HEK293 (cell line): ENCODE measurements at regions not wholly inside any gene's neighbourhood (a gene's known extent, or its start where the extent isn't known, plus 50 kb on each side); places are given as distances from the start of the nearest gene placed in this dataset.

Source experiments
- CTCF ChIA-PET: fragments of 350-600 bp; formaldehyde crosslinking; extraction: SDS; loops from one replicate; lab custom pipeline; 2021; ENCODE audit warnings: antibody characterized with exemption; lab: Yijun Ruan, JAX
- POLR2A ChIA-PET: fragments of 300-600 bp; formaldehyde crosslinking; extraction: SDS; loops from one replicate; lab custom pipeline; 2020; ENCODE audit warnings: antibody characterized with exemption, inconsistent platforms; lab: Yijun Ruan, JAX
- H3K27ac ChIP-seq: fragments of 200-500 bp; sonication (Bioruptor generic); 2 replicates; pipeline ENCODE4 v1.5.1; 2014; ENCODE audit warnings: low read depth, low read length, control low read depth, inconsistent platforms; ENCODE audit errors: extremely low read depth
- H3K36me3 ChIP-seq, 2 experiments: fragments of 200-500 bp in 1 of 2; sonication (Bioruptor generic) in 1 of 2; 1 replicate in 1 of 2; 2 replicates in 1 of 2; pipeline ENCODE4 v1.5.1; 2014 to 2017; ENCODE audit warnings: inconsistent platforms in 2 of 2, low read length in 2 of 2; ENCODE audit not compliant: control insufficient read depth in 2 of 2, insufficient read depth in 1 of 2
- H3K4me1 ChIP-seq: fragments of 200-500 bp; sonication (Bioruptor generic); 2 replicates; pipeline ENCODE4 v1.5.1; 2014; ENCODE audit warnings: mild to moderate bottlenecking, low read length, inconsistent platforms; ENCODE audit not compliant: control insufficient read depth, insufficient read depth
- H3K4me3 ChIP-seq: 2 replicates; pipeline ENCODE4 v1.5.1; 2011; ENCODE audit warnings: low read depth, mild to moderate bottlenecking, control low read depth, low read length, moderate library complexity
- H3K9me3 ChIP-seq: fragments of 200-500 bp; sonication (Bioruptor generic); 2 replicates; pipeline ENCODE4 v1.5.1; 2014; ENCODE audit warnings: low read depth, low read length, inconsistent platforms; ENCODE audit not compliant: control insufficient read depth, insufficient read depth
- EGR2 ChIP-seq: fragments of 450-650 bp; formaldehyde crosslinking; IDR thresholded peaks from 2 replicates; pipeline ENCODE4 v1.5.1; 2016; ENCODE audit warnings: low read depth, missing biosample characterization, missing genetic modification characterization
- KLF1 ChIP-seq: fragments of 450-650 bp; formaldehyde crosslinking; IDR thresholded peaks from 2 replicates; pipeline ENCODE4 v1.5.1; 2016; ENCODE audit warnings: missing biosample characterization, missing genetic modification characterization
- RBAK ChIP-seq: fragments of 450-650 bp; formaldehyde crosslinking; IDR thresholded peaks from 2 replicates; pipeline ENCODE4 v1.5.1; 2016; ENCODE audit warnings: missing biosample characterization, missing genetic modification characterization
- SP2 ChIP-seq: fragments of 450-650 bp; formaldehyde crosslinking; IDR thresholded peaks from 2 replicates; pipeline ENCODE4 v1.5.1; 2016; ENCODE audit warnings: missing biosample characterization, missing genetic modification characterization
- TRIM28 ChIP-seq: IDR thresholded peaks from 2 replicates; pipeline ENCODE4 v1.6.1; 2011; ENCODE audit warnings: low read length, control low read depth, borderline replicate concordance
- ZBTB8A ChIP-seq: fragments of 450-650 bp; formaldehyde crosslinking; IDR thresholded peaks from 2 replicates; pipeline ENCODE4 v1.5.1; 2016; ENCODE audit warnings: missing biosample characterization, missing genetic modification characterization
- ZNF140 ChIP-seq: fragments of 450-650 bp; formaldehyde crosslinking; IDR thresholded peaks from 2 replicates; pipeline ENCODE4 v1.5.1; 2016; ENCODE audit warnings: missing biosample characterization, missing genetic modification characterization
- ZNF157 ChIP-seq: fragments of 450-650 bp; formaldehyde crosslinking; IDR thresholded peaks from 2 replicates; pipeline ENCODE4 v1.5.1; 2016; ENCODE audit warnings: missing biosample characterization, missing genetic modification characterization
- ZNF202 ChIP-seq: fragments of 450-650 bp; formaldehyde crosslinking; IDR thresholded peaks from 2 replicates; pipeline ENCODE4 v1.5.1; 2016; ENCODE audit warnings: missing biosample characterization, missing genetic modification characterization, borderline replicate concordance
- ZNF211 ChIP-seq: fragments of 450-650 bp; formaldehyde crosslinking; IDR thresholded peaks from 2 replicates; pipeline ENCODE4 v1.5.1; 2016; ENCODE audit warnings: low read depth, missing biosample characterization, missing genetic modification characterization
- ZNF341 ChIP-seq: fragments of 450-650 bp; formaldehyde crosslinking; IDR thresholded peaks from 2 replicates; pipeline ENCODE4; 2016; ENCODE audit warnings: low read depth, missing biosample characterization, missing genetic modification characterization
- ZNF366 ChIP-seq: fragments of 450-650 bp; formaldehyde crosslinking; conservative IDR thresholded peaks from 2 replicates; pipeline ENCODE4 v1.5.1; 2016; ENCODE audit warnings: missing biosample characterization, missing genetic modification characterization
- ZNF404 ChIP-seq: fragments of 450-650 bp; formaldehyde crosslinking; IDR thresholded peaks from 2 replicates; pipeline ENCODE4 v1.5.1; 2017; ENCODE audit warnings: missing biosample characterization, missing genetic modification characterization
- ZNF544 ChIP-seq: fragments of 450-650 bp; formaldehyde crosslinking; IDR thresholded peaks from 2 replicates; pipeline ENCODE4 v1.5.0; 2017; ENCODE audit warnings: missing biosample characterization, missing genetic modification characterization
- ZNF623 ChIP-seq: fragments of 450-650 bp; formaldehyde crosslinking; IDR thresholded peaks from 2 replicates; pipeline ENCODE4 v1.5.1; 2016; ENCODE audit warnings: missing biosample characterization, missing genetic modification characterization
- ZNF629 ChIP-seq: fragments of 450-650 bp; formaldehyde crosslinking; IDR thresholded peaks from 2 replicates; pipeline ENCODE4 v1.5.1; 2017; ENCODE audit warnings: missing biosample characterization, missing genetic modification characterization
- ZNF660 ChIP-seq: fragments of 450-650 bp; IDR thresholded peaks from 2 replicates; pipeline ENCODE4 v1.5.1; 2018; ENCODE audit warnings: missing biosample characterization, mild to moderate bottlenecking, missing genetic modification characterization
- TF ChIP-seq, protein P1 (sequence below): fragments of 450-650 bp; formaldehyde crosslinking; IDR thresholded peaks from 2 replicates; pipeline ENCODE4 v1.5.1; 2016; ENCODE audit warnings: missing biosample characterization, missing genetic modification characterization
- TF ChIP-seq, protein P2 (sequence below): fragments of 450-650 bp; formaldehyde crosslinking; IDR thresholded peaks from 2 replicates; pipeline ENCODE4 v1.5.1; 2016; ENCODE audit warnings: missing biosample characterization, missing genetic modification characterization
- TF ChIP-seq, protein P3 (sequence below): fragments of 450-650 bp; formaldehyde crosslinking; IDR thresholded peaks from 2 replicates; pipeline ENCODE4 v1.5.1; 2016; ENCODE audit warnings: missing biosample characterization, missing genetic modification characterization

DNA sequence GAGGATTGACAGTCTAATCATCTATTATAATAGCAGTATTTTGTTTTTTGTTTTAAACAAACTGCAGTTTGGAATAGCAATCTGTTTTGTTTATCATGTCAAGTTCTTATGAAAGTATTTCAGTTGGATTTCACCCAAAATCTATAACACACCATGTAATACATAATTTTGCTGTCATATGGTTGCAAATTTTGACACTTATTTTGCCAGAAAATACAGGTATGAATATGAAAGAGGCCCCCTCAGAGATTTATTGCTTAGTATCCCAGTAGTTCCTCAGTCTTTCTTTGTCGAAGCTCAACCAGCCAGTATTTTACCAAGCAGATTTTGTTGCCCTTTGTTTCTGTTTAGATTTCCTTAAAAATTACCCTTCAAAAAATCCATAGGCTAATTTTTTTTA lies 317.5 kb upstream of the CXADR start:
- Histone ChIP-seq H3K4me1 (no peaks in the 10 kb centered on the region), H3K9me3 (peaks cover 2% of the 10 kb centered on the region; the same call in 1 of the 2 replicates), H3K36me3 (no peaks in the 10 kb centered on the region), H3K27ac (no peak overlapping the region), H3K4me3 (no peak overlapping the region)
- ChIA-PET POLR2A (no interaction called here), CTCF (no interaction called here)
- TF ChIP-seq ZNF211, result no peak
- TF ChIP-seq ZNF366 (tag by site-specific recombination), result no peak
- TF ChIP-seq ZNF544 (tag by site-specific recombination), result no peak

DNA sequence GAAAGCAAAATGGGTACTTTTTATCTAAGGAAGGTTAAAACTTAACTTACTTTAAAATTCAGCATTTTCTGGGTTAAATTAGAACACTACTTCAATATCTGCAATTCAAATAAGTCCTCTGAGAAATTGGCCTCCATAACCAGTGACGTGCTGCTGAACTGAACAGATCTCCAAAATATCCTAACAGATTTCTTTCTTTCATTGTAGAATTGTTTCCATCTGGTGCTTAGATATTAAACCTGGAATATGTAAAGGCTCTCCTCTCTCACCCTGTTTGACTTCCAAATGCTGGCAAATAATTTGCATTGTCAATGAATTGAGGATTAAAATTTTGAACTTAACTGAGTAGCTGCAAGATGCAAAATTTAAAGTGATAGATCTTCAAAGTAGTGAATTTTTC lies 316.9 kb upstream of the CXADR start:
- Histone ChIP-seq H3K4me3 (no peak overlapping the region), H3K27ac (no peak overlapping the region), H3K36me3 (no peaks in the 10 kb centered on the region), H3K9me3 (peaks cover 2% of the 10 kb centered on the region; the same call in 1 of the 2 replicates)
- CTCF ChIA-PET, result no interaction called here
- TF ChIP-seq ZNF341 (tag by site-specific recombination) (no peak), KLF1 (no peak), RBAK (tag by site-specific recombination) (no peak), SP2 (tag by site-specific recombination) (no peak), ZNF366 (tag by site-specific recombination) (no peak), ZNF629 (tag by site-specific recombination) (no peak), TRIM28 (no peak), ZNF140 (tag by site-specific recombination) (no peak), ZNF623 (tag by site-specific recombination) (no peak), ZNF404 (tag by site-specific recombination) (no peak), ZNF202 (tag by site-specific recombination) (no peak), ZBTB8A (tag by site-specific recombination) (no peak), ZNF660 (tag by site-specific recombination) (no peak), EGR2 (tag by site-specific recombination) (no peak), ZNF157 (tag by site-specific recombination) (no peak)
- TF ChIP-seq, protein P1, sequence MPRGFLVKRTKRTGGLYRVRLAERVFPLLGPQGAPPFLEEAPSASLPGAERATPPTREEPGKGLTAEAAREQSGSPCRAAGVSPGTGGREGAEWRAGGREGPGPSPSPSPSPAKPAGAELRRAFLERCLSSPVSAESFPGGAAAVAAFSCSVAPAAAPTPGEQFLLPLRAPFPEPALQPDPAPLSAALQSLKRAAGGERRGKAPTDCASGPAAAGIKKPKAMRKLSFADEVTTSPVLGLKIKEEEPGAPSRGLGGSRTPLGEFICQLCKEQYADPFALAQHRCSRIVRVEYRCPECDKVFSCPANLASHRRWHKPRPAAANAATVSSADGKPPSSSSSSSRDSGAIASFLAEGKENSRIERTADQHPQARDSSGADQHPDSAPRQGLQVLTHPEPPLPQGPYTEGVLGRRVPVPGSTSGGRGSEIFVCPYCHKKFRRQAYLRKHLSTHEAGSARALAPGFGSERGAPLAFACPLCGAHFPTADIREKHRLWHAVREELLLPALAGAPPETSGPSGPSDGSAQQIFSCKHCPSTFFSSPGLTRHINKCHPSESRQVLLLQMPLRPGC (tag by site-specific recombination), result no peak
- TF ChIP-seq, protein P2, sequence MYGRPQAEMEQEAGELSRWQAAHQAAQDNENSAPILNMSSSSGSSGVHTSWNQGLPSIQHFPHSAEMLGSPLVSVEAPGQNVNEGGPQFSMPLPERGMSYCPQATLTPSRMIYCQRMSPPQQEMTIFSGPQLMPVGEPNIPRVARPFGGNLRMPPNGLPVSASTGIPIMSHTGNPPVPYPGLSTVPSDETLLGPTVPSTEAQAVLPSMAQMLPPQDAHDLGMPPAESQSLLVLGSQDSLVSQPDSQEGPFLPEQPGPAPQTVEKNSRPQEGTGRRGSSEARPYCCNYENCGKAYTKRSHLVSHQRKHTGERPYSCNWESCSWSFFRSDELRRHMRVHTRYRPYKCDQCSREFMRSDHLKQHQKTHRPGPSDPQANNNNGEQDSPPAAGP (tag by site-specific recombination), result no peak
- TF ChIP-seq, protein P3, sequence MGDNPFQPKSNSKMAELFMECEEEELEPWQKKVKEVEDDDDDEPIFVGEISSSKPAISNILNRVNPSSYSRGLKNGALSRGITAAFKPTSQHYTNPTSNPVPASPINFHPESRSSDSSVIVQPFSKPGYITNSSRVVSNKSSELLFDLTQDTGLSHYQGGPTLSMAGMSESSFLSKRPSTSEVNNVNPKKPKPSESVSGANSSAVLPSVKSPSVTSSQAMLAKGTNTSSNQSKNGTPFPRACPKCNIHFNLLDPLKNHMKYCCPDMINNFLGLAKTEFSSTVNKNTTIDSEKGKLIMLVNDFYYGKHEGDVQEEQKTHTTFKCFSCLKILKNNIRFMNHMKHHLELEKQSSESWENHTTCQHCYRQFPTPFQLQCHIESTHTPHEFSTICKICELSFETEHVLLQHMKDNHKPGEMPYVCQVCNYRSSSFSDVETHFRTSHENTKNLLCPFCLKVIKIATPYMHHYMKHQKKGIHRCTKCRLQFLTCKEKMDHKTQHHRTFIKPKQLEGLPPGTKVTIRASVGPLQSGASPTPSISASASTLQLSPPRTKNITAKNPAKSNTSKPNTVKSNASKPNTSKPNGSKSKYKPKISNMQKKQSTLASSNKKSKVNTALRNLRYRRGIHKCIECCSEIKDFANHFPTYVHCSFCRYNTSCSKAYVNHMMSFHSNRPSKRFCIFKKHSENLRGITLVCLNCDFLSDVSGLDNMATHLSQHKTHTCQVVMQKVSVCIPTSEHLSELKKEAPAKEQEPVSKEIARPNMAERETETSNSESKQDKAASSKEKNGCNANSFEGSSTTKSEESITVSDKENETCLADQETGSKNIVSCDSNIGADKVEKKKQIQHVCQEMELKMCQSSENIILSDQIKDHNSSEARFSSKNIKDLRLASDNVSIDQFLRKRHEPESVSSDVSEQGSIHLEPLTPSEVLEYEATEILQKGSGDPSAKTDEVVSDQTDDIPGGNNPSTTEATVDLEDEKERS (tag by site-specific recombination), result no peak
- TF ChIP-seq, all 188 proteins: peak for 0
- no peaks in the 10 kb centered on the region for H3K4me1 ChIP-seq
- POLR2A ChIA-PET, result no interaction called here
